ENCODE measurements at regions not wholly inside any gene's neighbourhood (a gene's known extent, or its start where the extent isn't known, plus 50 kb on each side); places are given as distances from the start of the nearest gene placed in this dataset.
"Not testable (repeated sequence)": the region's sequence is repeated elsewhere in the genome, so short reads cannot be mapped to it uniquely, and the experiment has no call there.

DNA sequence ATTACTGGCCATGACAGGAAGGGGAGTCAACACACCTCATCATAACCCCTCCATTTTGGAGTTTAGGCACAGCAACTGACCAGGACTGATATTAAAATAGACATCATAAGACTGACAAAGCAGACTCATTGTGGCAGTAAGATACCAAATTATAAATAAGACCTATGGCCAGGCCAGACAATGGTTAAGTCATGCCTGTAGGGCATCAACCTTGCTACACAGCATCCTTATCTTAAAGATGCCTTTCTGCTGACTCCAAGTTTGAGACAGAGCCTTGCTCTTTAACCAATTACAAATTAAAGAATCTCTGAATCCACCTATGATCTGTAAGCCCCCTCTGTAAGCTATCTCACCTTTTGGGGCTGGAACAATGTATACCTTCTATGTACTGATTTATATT is 65.5 kb downstream of the VCX2 start:
- no peak for DNase-seq (ENCODE audit: low read depth)

- DNase-seq (ENCODE audit: low read depth) = no peak
Measured at GRCh38 chrX:8103655-8104054, 67.4 kb downstream of the VCX2 start.

- no peak for DNase-seq (ENCODE audit: low read depth)
Measured at GRCh38 chrX:8091510-8091909, 79.6 kb downstream of the VCX2 start.

DNA sequence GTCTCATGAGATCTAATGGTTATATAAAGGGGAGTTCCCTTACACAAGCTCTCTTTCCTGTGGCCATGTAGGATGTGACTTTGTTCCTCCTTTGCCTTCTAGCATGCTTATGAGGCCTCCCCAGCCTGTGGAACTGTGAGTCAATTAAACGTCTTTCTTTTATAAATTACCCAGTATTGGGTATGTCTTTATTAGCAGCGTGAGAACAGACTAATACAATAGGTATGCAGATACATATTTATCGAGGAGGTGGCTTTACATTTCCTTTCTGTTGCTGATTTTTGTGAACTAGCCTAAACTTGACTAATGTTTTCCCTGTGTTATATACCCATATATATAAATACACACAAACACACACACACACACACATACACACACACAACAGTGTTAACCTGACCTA is 80.2 kb downstream of the VCX2 start:
- no peak for DNase-seq (ENCODE audit: low read depth)

GRCh38 chrX:8090482-8090881 is 80.6 kb downstream of the VCX2 start:
- no peak for DNase-seq (ENCODE audit: low read depth)

DNA sequence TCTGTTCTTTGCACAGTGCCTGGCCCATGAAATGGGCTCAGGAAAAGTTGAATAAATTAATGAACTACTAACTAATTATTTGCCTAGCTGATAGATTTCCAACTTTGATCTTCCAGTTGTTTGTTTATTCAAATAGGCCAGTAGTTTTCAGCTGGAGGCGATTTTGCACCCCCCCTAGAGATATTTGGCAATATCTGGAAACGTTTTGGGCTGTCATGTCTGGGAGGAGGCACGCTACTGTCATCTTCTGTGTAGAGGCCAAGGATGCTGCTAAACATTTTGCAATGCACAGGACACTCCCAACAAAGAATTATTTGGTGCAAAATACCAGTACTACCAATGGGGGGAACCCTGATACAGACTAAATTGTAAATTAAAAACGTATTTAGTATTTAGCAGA is 81.9 kb downstream of the VCX2 start:
- DNase-seq (ENCODE audit: low read depth) = no peak

DNA sequence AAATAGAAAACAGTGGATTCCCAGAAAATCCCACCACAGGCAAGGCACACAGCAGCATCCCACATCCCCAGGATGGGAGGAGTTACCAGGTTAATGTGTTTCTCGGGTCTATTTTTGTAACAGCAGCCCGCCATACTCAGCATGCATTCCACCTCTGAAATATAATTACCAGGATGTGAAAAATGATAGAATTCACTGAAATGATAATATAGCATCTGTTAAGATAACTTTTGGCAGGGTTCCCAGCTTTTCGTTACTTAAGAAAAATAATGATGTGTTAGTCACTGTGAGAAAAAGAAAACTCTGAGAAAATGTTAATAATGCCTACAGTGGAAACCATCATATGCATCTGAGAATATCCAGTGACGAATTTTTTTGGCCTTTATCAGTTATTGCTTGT is 87.1 kb downstream of the VCX2 start:
- peak; percentile 5 for DNase-seq (ENCODE audit: low read depth)

DNA sequence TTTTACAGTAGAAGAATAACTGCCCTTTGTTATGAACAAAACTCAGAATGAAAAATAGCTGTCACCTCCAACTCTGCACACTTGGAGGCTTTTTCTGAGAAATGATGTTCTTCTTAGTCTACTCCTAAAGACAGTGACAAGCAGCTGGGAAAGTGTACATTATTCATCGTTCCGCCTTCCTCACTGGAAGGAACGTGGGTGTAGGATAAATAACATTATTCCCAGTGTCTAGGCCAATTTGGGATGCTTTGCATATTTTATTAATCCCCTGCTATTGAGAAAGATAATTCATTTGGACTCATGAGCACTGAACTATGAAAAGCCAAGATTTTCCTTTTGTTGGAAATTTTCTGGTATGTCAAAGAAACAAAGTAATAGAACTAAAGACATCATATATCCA is 87.8 kb downstream of the VCX2 start:
- DNase-seq (ENCODE audit: low read depth) = no peak

- no peak for DNase-seq (ENCODE audit: low read depth)
Measured at GRCh38 chrX:8075636-8076035, 95.4 kb downstream of the VCX2 start.

GRCh38 chrX:8067754-8068462 is 103.2 kb downstream of the VCX2 start:
- DNase-seq (ENCODE audit: low read depth) = peak; percentile 6

- DNase-seq (ENCODE audit: low read depth) = no peak
Measured at GRCh38 chrX:8052909-8053308, 118.2 kb downstream of the VCX2 start.

DNA sequence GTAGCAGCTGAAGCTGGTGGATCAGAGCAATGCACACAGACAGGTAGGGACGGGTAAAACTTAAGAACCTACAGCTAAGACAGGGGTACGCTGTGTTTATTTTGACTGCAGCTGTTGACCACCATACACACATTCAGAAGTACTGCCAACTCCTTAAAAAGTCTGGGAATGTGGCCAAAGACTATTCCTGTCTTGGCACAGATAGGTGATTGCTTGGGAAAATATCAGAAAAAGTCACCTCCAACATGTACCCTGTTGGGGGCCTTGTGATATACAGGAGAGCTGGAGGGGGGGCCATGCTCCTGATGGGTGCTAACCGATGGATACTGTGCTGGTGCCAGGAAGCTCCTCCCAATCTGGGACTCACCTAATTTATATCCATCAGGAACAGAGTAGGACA is 121.2 kb downstream of the VCX2 start:
- DNase-seq (ENCODE audit: low read depth) = no peak

- no peak for DNase-seq (ENCODE audit: low read depth)
Measured at GRCh38 chrX:8048466-8048865, 121.3 kb upstream of the PNPLA4 start.

GRCh38 chrX:8044947-8045346 is 117.7 kb upstream of the PNPLA4 start:
- DNase-seq (ENCODE audit: low read depth) = no peak

- DNase-seq (ENCODE audit: low read depth) = no peak
Measured at GRCh38 chrX:8043546-8043945, 116.3 kb upstream of the PNPLA4 start.

- DNase-seq (ENCODE audit: low read depth) = no peak
Measured at GRCh38 chrX:8043121-8043520, 115.9 kb upstream of the PNPLA4 start.

DNA sequence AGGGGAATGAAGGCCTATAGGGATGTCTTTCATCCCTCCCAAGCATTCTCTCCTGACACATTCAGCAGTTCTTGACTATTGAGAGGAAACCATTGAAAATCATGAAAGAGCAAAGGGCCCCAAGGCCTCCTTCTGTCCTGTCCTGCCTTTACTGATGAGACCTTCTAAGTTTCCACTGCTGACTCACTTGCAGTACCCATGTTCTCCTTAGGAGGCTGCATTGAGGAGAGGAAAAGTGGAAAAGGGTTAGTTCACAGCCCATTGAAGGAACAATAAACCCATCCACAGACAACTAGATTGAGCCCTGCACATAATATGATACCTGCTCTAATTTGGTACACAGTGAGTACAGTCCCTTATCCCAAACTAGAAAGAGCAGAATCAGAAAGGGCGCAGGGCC is 115.1 kb upstream of the PNPLA4 start:
- DNase-seq (ENCODE audit: low read depth) = no peak

GRCh38 chrX:8039711-8040110 is 112.5 kb upstream of the PNPLA4 start:
- not testable (repeated sequence) for DNase-seq (ENCODE audit: low read depth)

DNA sequence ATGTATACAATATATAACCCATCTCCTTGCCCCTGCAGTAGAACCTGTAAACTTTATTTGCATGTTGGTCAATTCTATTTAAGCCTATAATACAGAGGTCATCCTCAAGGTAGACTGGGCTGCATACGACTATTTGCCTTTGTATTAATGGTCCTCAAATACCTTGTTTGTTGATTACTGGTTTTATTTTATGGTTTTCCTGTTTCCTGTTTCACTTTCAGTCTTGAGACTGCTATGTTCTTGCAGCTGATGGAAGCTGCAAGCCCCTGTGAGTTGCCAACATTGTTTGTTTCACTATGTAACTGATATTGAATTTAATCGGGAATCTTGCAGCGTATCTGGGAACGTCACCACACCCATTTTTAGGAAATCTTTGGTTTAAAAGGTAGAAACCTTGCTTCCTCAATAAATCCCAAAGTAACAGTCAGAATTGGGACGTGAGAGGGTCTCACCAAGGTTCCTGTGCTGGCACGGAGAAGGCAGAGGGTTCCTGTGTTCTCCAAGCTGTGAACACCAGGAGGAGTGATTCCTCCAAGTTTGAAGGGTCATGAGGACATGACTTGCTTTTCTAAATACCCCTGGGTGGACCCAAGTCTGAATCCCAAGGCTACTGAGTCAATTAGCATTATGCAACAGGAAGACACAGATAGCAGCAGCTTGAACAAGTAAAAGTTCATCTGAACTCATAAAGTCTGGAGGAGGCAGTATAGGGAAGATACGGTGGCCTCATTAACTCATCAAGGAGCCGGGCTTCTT is 110.6 kb upstream of the PNPLA4 start:
- no peak for DNase-seq (ENCODE audit: low read depth)

- no peak for DNase-seq (ENCODE audit: low read depth)
Measured at GRCh38 chrX:8036914-8037313, 109.7 kb upstream of the PNPLA4 start.

GRCh38 chrX:8034058-8034457 is 106.8 kb upstream of the PNPLA4 start:
- DNase-seq (ENCODE audit: low read depth) = no peak

- DNase-seq (ENCODE audit: low read depth) = no peak
Measured at GRCh38 chrX:8033175-8033574, 106.0 kb upstream of the PNPLA4 start.

GRCh38 chrX:8030361-8030760 is 103.1 kb upstream of the PNPLA4 start:
- DNase-seq (ENCODE audit: low read depth) = no peak

- no peak for DNase-seq (ENCODE audit: low read depth)
Measured at GRCh38 chrX:8027827-8028226, 100.6 kb upstream of the PNPLA4 start.

Measured in M059J (cell line).